ENCODE measurements at regions not wholly inside any gene's neighbourhood (a gene's known extent, or its start where the extent isn't known, plus 50 kb on each side); places are given as distances from the start of the nearest gene placed in this dataset.

DNA sequence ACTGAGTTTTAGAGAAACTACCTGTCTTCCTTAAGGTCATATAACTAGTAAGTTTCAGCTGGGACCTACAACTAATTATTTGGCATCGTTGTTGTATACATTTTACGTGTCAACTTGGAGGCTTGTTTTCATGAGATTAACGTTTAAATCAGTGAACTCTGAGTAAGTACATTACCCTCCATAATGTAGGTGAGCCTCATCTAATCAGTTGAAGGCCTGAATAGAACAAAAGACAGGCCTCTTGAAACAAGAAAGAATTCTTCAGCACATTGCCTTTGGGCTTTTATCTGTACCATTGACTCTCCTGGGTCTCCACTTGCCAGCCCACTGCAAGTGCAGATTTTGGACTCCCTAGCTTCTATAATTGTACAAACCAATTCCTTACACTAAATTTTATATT is 364.6 kb downstream of the ADGRL2 start:
- 90% methylated on average over 3 of the region's 3 CpGs for WGBS, 2 donors
- no peak overlapping the region for H3K27ac ChIP-seq
- intact Hi-C loops (cut with DNase I), result no loop called here

DNA sequence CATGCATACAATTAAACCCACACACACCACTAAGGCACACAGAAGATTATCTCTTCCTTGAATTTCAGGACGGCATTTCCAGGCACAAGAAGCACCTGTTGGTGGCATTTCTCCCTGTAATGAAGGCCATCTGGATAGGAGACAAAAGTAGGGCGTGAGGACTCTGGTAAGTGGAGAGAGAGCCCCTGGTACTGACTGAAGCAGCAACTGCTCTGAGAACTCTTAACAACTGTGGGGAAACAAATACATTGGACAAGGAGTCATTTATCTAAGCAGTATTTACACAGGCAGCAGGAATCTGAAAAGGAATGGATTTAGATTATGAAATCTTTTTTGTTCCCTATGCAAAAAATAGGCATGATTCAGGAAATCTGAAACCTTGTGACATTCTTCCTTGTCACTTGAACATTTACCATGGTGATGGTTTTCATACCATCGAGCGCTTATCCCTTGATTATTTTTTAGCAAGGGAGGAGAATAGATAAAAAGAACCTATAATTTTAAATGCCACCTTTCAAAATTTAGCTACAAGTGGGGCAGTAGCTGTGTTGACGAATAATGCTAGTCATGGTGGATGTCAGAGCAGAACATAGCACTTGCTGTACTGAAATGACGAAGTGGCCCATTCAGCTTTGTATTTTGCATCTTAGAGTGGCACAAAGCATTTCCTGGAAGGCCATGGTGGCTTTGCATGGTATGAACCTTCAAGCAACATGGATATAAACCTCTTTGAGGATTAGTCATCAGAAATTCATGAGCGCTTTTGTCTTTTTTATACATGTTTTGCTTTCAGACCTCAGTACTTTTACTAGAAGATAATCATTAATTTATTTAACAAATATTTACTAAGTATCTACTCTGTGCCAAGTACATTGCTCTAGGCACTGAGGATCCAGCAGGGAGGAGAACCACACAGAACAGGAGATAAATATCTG is 362.0 kb downstream of the ADGRL2 start:
- intact Hi-C loops (cut with DNase I), result no loop called here
- DNase-seq, result no peak
- no peaks in the 10 kb centered on the region for H3K27me3 ChIP-seq
- H3K4me1 ChIP-seq, result peaks cover 0 to 12% (median 5%) of the 10 kb centered on the region in 4 donors
- TF ChIP-seq POLR2AphosphoS5 (IDR thresholded peaks at IDR 0.05), result no peak
- no peak for TF ChIP-seq POLR2A (IDR thresholded peaks at IDR 0.05)
- TF ChIP-seq, protein P1, sequence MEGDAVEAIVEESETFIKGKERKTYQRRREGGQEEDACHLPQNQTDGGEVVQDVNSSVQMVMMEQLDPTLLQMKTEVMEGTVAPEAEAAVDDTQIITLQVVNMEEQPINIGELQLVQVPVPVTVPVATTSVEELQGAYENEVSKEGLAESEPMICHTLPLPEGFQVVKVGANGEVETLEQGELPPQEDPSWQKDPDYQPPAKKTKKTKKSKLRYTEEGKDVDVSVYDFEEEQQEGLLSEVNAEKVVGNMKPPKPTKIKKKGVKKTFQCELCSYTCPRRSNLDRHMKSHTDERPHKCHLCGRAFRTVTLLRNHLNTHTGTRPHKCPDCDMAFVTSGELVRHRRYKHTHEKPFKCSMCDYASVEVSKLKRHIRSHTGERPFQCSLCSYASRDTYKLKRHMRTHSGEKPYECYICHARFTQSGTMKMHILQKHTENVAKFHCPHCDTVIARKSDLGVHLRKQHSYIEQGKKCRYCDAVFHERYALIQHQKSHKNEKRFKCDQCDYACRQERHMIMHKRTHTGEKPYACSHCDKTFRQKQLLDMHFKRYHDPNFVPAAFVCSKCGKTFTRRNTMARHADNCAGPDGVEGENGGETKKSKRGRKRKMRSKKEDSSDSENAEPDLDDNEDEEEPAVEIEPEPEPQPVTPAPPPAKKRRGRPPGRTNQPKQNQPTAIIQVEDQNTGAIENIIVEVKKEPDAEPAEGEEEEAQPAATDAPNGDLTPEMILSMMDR (IDR thresholded peaks at IDR 0.05), result no peak
- TF ChIP-seq EP300 (IDR thresholded peaks at IDR 0.05), result no peak
- H3K27ac ChIP-seq, result no peak overlapping the region
- no peaks in the 10 kb centered on the region for H3K36me3 ChIP-seq
- no peaks in the 10 kb centered on the region for H3K9me3 ChIP-seq
- H3K4me3 ChIP-seq, result no peak overlapping the region
- WGBS, 2 donors, result 83 to 86% methylated on average over 7 of the region's 7 CpGs

More for the DNA sequence above, 364.6 kb downstream of the ADGRL2 start:
- TF ChIP-seq, protein P1 (IDR thresholded peaks at IDR 0.05), result no peak
- TF ChIP-seq POLR2A (IDR thresholded peaks at IDR 0.05), result no peak
- no peak for TF ChIP-seq POLR2AphosphoS5 (IDR thresholded peaks at IDR 0.05)
- TF ChIP-seq EP300 (IDR thresholded peaks at IDR 0.05), result no peak
- no peak overlapping the region for H3K4me3 ChIP-seq
- H3K4me1 ChIP-seq, result peaks cover 0 to 12% (median 5%) of the 10 kb centered on the region in 4 donors
- no peaks in the 10 kb centered on the region for H3K36me3 ChIP-seq
- no peaks in the 10 kb centered on the region for H3K27me3 ChIP-seq
- no peak for DNase-seq
- H3K9me3 ChIP-seq, result no peaks in the 10 kb centered on the region

DNA sequence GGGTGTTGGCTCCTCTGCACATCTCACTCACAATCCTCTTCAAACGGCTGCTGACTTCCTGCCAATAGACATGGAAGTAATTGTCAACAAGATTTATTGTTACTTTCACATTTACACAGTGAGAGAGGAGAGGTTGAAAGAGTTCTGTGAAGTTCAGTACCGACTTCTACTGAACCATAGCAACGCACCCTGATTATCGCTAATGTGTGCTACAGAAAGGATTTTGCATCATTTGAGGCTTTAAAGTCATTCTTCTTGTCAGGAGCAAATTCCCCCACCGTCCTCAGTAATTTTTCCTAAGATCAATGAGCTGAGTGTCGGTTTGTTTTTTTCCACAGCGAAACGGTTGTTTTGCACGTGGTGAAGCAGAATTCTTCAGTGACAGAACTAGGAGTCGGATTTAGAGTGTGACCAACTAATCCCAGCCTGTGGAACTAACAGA is 361.0 kb downstream of the ADGRL2 start:
- no peaks in the 10 kb centered on the region for H3K36me3 ChIP-seq
- H3K27me3 ChIP-seq, result no peaks in the 10 kb centered on the region
- peaks cover 0 to 12% (median 5%) of the 10 kb centered on the region in 4 donors for H3K4me1 ChIP-seq
- DNase-seq, result no peak
- WGBS, 2 donors, result 21 to 34% methylated on average over 10 of the region's 10 CpGs
- H3K9me3 ChIP-seq, result no peaks in the 10 kb centered on the region
- intact Hi-C loops (cut with DNase I), result no loop called here
- peak overlapping the region in 2 of 4 donors; percentile 9 to 23 for H3K4me3 ChIP-seq
- TF ChIP-seq, protein P1 (IDR thresholded peaks at IDR 0.05), result no peak
- TF ChIP-seq POLR2A (IDR thresholded peaks at IDR 0.05) (no peak), POLR2AphosphoS5 (IDR thresholded peaks at IDR 0.05) (no peak), EP300 (IDR thresholded peaks at IDR 0.05) (no peak)
- H3K27ac ChIP-seq, result peak overlapping the region in 1 of 4 donors; percentile 22

DNA sequence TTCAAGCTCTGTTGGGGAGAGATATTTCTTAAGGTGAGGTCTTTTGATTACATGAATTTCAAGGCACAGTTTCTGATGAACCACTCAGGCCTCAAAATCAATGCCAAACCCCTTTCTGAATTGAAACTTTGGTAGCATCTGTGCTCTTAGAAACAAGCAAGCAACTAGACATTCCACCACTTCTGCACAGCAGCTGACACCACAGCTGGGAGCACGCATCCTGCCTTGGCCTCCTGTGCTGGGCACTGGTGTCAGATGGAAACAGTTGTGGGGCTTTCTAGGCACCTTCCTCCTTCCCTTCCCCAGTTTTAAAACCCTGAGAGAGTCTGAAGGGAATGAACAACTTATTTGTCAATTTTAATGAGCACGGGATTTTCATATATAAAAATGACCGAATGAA is 360.2 kb downstream of the ADGRL2 start:
- Histone ChIP-seq H3K27me3 (no peaks in the 10 kb centered on the region), H3K27ac (no peak overlapping the region), H3K9me3 (no peaks in the 10 kb centered on the region), H3K36me3 (no peaks in the 10 kb centered on the region), H3K4me3 (no peak overlapping the region), H3K4me1 (peaks cover 0 to 12% (median 5%) of the 10 kb centered on the region in 4 donors)
- no peak for DNase-seq
- intact Hi-C loops (cut with DNase I), result no loop called here
- WGBS, 2 donors, result 82 to 87% methylated on average over 3 of the region's 3 CpGs
- TF ChIP-seq POLR2AphosphoS5 (IDR thresholded peaks at IDR 0.05), result no peak
- TF ChIP-seq, protein P1 (IDR thresholded peaks at IDR 0.05), result no peak
